GM19043 (cell line): ENCODE measurements at regions not wholly inside any gene's neighbourhood (a gene's known extent, or its start where the extent isn't known, plus 50 kb on each side); places are given as distances from the start of the nearest gene placed in this dataset.

Experiments used
- ATAC-seq: cut with Tn5 transposase; IDR thresholded peaks from one replicate; pipeline ENCODE4 v1.9.1; 2021; ENCODE audit warnings: low read depth; ENCODE audit not compliant: unreplicated experiment

GRCh38 chr7:9781710-9782109 is 1192.0 kb upstream of the PHF14 start:
- ATAC-seq, result no peak

- no peak for ATAC-seq
Measured at GRCh38 chr7:9782275-9782674, 1191.4 kb upstream of the PHF14 start.

- no peak for ATAC-seq
Measured at GRCh38 chr7:9785211-9785610, 1188.5 kb upstream of the PHF14 start.

- no peak for ATAC-seq
Measured at GRCh38 chr7:9796241-9796640, 1177.4 kb upstream of the PHF14 start.

- no peak for ATAC-seq
Measured at GRCh38 chr7:9822458-9823290, 1151.0 kb upstream of the PHF14 start.

GRCh38 chr7:9835199-9835598 is 1138.5 kb upstream of the PHF14 start:
- no peak for ATAC-seq

- ATAC-seq, result no peak
Measured at GRCh38 chr7:9836671-9837070, 1137.0 kb upstream of the PHF14 start.

- ATAC-seq, result no peak
Measured at GRCh38 chr7:9842301-9842700, 1131.4 kb upstream of the PHF14 start.

- ATAC-seq, result no peak
Measured at GRCh38 chr7:9846902-9847301, 1126.8 kb upstream of the PHF14 start.

- no peak for ATAC-seq
Measured at GRCh38 chr7:9854605-9855004, 1119.1 kb upstream of the PHF14 start.

- no peak for ATAC-seq
Measured at GRCh38 chr7:9856668-9857067, 1117.0 kb upstream of the PHF14 start.

- ATAC-seq, result no peak
Measured at GRCh38 chr7:9863545-9863944, 1110.1 kb upstream of the PHF14 start.

GRCh38 chr7:9869151-9869550 is 1104.5 kb upstream of the PHF14 start:
- no peak for ATAC-seq

GRCh38 chr7:9869566-9869965 is 1104.1 kb upstream of the PHF14 start:
- no peak for ATAC-seq

- no peak for ATAC-seq
Measured at GRCh38 chr7:9870674-9871073, 1103.0 kb upstream of the PHF14 start.

GRCh38 chr7:9874182-9874581 is 1099.5 kb upstream of the PHF14 start:
- no peak for ATAC-seq

GRCh38 chr7:9876053-9876452 is 1097.6 kb upstream of the PHF14 start:
- no peak for ATAC-seq

- no peak for ATAC-seq
Measured at GRCh38 chr7:9889554-9889953, 1084.1 kb upstream of the PHF14 start.

GRCh38 chr7:9890092-9890491 is 1083.6 kb upstream of the PHF14 start:
- no peak for ATAC-seq

- ATAC-seq, result no peak
Measured at GRCh38 chr7:9891056-9891455, 1082.6 kb upstream of the PHF14 start.

- no peak for ATAC-seq
Measured at GRCh38 chr7:9900339-9900738, 1073.3 kb upstream of the PHF14 start.

- no peak for ATAC-seq
Measured at GRCh38 chr7:9921326-9921725, 1052.3 kb upstream of the PHF14 start.
